Neural cell (in vitro differentiated cells): ENCODE measurements at regions not wholly inside any gene's neighbourhood (a gene's known extent, or its start where the extent isn't known, plus 50 kb on each side); places are given as distances from the start of the nearest gene placed in this dataset.
"Not testable (repeated sequence)": the region's sequence is repeated elsewhere in the genome, so short reads cannot be mapped to it uniquely, and the experiment has no call there.

Experiments used
- H2AFZ ChIP-seq: fragments of 200-600, 300-800 bp; sonication (generic), shearing (Covaris generic); 2 replicates; pipeline ENCODE4 v1.6.0; 2014; ENCODE audit warnings: low read depth, mild to moderate bottlenecking, antibody characterized with exemption, low read length, moderate library complexity
- H3F3A ChIP-seq: fragments of 200-600 bp; shearing (Covaris generic); 2 replicates; pipeline ENCODE4 v1.6.1; 2016; ENCODE audit warnings: mild to moderate bottlenecking, moderate library complexity, mixed read lengths, antibody characterized with exemption, low read length; ENCODE audit not compliant: insufficient read depth, poor library complexity, severe bottlenecking
- H3K27ac ChIP-seq: fragments of 200-600, 300-800 bp; sonication (generic), shearing (Covaris generic); 2 replicates; pipeline ENCODE4 v1.5.1; 2014; ENCODE audit warnings: mild to moderate bottlenecking, low read length, moderate library complexity
- H3K27me3 ChIP-seq: fragments of 300-800, 200-600 bp; sonication (generic), shearing (Covaris generic); 2 replicates; pipeline ENCODE4 v1.6.0; 2014; ENCODE audit warnings: mild to moderate bottlenecking, low read depth, low read length, moderate library complexity; ENCODE audit not compliant: insufficient read depth
- H3K36me3 ChIP-seq: fragments of 300-800, 200-600 bp; sonication (generic), shearing (Covaris generic); 2 replicates; pipeline ENCODE4 v1.5.1; 2014; ENCODE audit warnings: mild to moderate bottlenecking, antibody characterized with exemption, low read length, moderate library complexity; ENCODE audit not compliant: insufficient read depth
- H3K4me2 ChIP-seq: fragments of 300-800, 200-600 bp; sonication (generic), shearing (Covaris generic); 2 replicates; pipeline ENCODE4 v1.6.0; 2014; ENCODE audit warnings: mild to moderate bottlenecking, low read length
- H3K4me3 ChIP-seq: fragments of 300-800, 200-600 bp; sonication (generic), shearing (Covaris generic); 2 replicates; pipeline ENCODE4 v1.5.1; 2014; ENCODE audit warnings: mild to moderate bottlenecking, low read length, moderate library complexity
- H3K79me2 ChIP-seq: fragments of 200-600 bp; shearing (Covaris generic); replicated peaks from 2 replicates; pipeline ENCODE4 v1.6.0; 2014; ENCODE audit warnings: mild to moderate bottlenecking, low read length, moderate library complexity; ENCODE audit not compliant: insufficient read depth
- H3K9ac ChIP-seq: fragments of 300-800, 200-600 bp; sonication (generic), shearing (Covaris generic); 2 replicates; pipeline ENCODE4 v1.6.1; 2016; ENCODE audit warnings: mild to moderate bottlenecking, low read length, mixed read lengths
- H3K9me2 ChIP-seq: fragments of 200-600 bp; shearing (Covaris generic); 2 replicates; pipeline ENCODE4 v1.6.1; 2016; ENCODE audit warnings: mild to moderate bottlenecking, low read length, mixed read lengths; ENCODE audit not compliant: insufficient read depth
- H3K9me3 ChIP-seq: fragments of 200-600, 300-800 bp; sonication (generic), shearing (Covaris generic); 2 replicates; pipeline ENCODE4 v1.6.1; 2016; ENCODE audit warnings: mild to moderate bottlenecking, mixed run types, low read length, moderate library complexity, mixed read lengths
- H4K20me1 ChIP-seq: fragments of 200-600 bp; shearing (Covaris generic); 2 replicates; pipeline ENCODE4 v1.6.1; 2016; ENCODE audit warnings: mild to moderate bottlenecking, mixed run types; ENCODE audit not compliant: insufficient read depth
- EP300 ChIP-seq: fragments of 450-650 bp; conservative IDR thresholded peaks from 2 replicates; pipeline ENCODE4 v1.6.1; 2014; ENCODE audit warnings: antibody characterized with exemption, mild to moderate bottlenecking, moderate library complexity; ENCODE audit not compliant: poor library complexity, severe bottlenecking
- EZH2 ChIP-seq: fragments of 200-600, 300-800 bp; shearing (Covaris generic), sonication (generic); IDR thresholded peaks from 2 replicates; pipeline ENCODE4 v1.6.1; 2014; ENCODE audit warnings: antibody characterized with exemption, low read length, borderline replicate concordance, mild to moderate bottlenecking; ENCODE audit not compliant: insufficient read depth, poor library complexity, severe bottlenecking
- POLR2AphosphoS5 ChIP-seq: IDR thresholded peaks from 2 replicates; pipeline ENCODE4 v1.6.1; 2012
- RAD21 ChIP-seq: fragments of 450-650 bp; conservative IDR thresholded peaks from 2 replicates; pipeline ENCODE4 v1.6.1; 2014; ENCODE audit warnings: antibody characterized with exemption, mild to moderate bottlenecking, moderate library complexity
- REST ChIP-seq: IDR thresholded peaks from 2 replicates; pipeline ENCODE4 v1.6.1; 2012; ENCODE audit warnings: borderline replicate concordance
- SMC3 ChIP-seq: fragments of 450-650 bp; conservative IDR thresholded peaks from 2 replicates; pipeline ENCODE4 v1.6.1; 2014; ENCODE audit warnings: antibody characterized with exemption, mild to moderate bottlenecking, moderate library complexity; ENCODE audit not compliant: poor library complexity
- TAF1 ChIP-seq: IDR thresholded peaks from 2 replicates; pipeline ENCODE4 v1.6.1; 2012; ENCODE audit warnings: low read depth

GRCh38 chr10:60525716-60526585, 136.3 kb upstream of the ANK3 start:
- Histone ChIP-seq H3F3A (no peaks in the 10 kb centered on the region), H3K36me3 (no peaks in the 10 kb centered on the region), H4K20me1 (peaks cover 6% of the 10 kb centered on the region), H3K27ac (peak overlapping the region; percentile 44), H3K27me3 (no peaks in the 10 kb centered on the region), H2AFZ (no peak overlapping the region), H3K79me2 (peaks cover 24% of the 10 kb centered on the region), H3K9ac (no peak overlapping the region), H3K4me2 (no peak overlapping the region), H3K9me3 (no peaks in the 10 kb centered on the region), H3K4me3 (peak overlapping the region; percentile 31), H3K9me2 (no peaks in the 10 kb centered on the region)
- TF ChIP-seq SMC3 (no peak), POLR2AphosphoS5 (peak; percentile 48), EP300 (peak; percentile 44)

GRCh38 chr10:60524541-60524940, 134.9 kb upstream of the ANK3 start:
- H3K4me2 ChIP-seq, result no peak overlapping the region
- H3K4me3 ChIP-seq, result no peak overlapping the region
- no peak for TF ChIP-seq POLR2AphosphoS5
- no peak overlapping the region for H2AFZ ChIP-seq
- no peak overlapping the region for H3K9ac ChIP-seq
- no peaks in the 10 kb centered on the region for H3F3A ChIP-seq
- no peaks in the 10 kb centered on the region for H3K36me3 ChIP-seq
- H3K79me2 ChIP-seq, result peaks cover 35% of the 10 kb centered on the region
- no peak overlapping the region for H3K27ac ChIP-seq
- H3K9me2 ChIP-seq, result no peaks in the 10 kb centered on the region
- no peaks in the 10 kb centered on the region for H3K27me3 ChIP-seq
- H4K20me1 ChIP-seq, result peaks cover 10% of the 10 kb centered on the region
- no peaks in the 10 kb centered on the region for H3K9me3 ChIP-seq

GRCh38 chr10:60523371-60523770, 133.7 kb upstream of the ANK3 start:
- H3K27ac ChIP-seq, H3K4me2 ChIP-seq, H3K9ac ChIP-seq, H3K9me2 ChIP-seq, H3K27me3 ChIP-seq, H2AFZ ChIP-seq, H3K36me3 ChIP-seq, H3K4me3 ChIP-seq, H3K9me3 ChIP-seq, H3F3A ChIP-seq: not testable (repeated sequence)
- Histone ChIP-seq H3K79me2 (peaks cover 45% of the 10 kb centered on the region), H4K20me1 (peaks cover 15% of the 10 kb centered on the region)

- no peaks in the 10 kb centered on the region for H3K9me2 ChIP-seq
- no peaks in the 10 kb centered on the region for H3K9me3 ChIP-seq
- no peaks in the 10 kb centered on the region for H3K36me3 ChIP-seq
- TF ChIP-seq EP300 (no peak), REST (no peak), EZH2 (no peak), TAF1 (no peak), RAD21 (no peak)
- peaks cover 43% of the 10 kb centered on the region for H3K79me2 ChIP-seq
- no peaks in the 10 kb centered on the region for H3K27me3 ChIP-seq
- no peaks in the 10 kb centered on the region for H3F3A ChIP-seq
- H3K27ac ChIP-seq, result peak overlapping the region; percentile 55
- H4K20me1 ChIP-seq, result peaks cover 15% of the 10 kb centered on the region
- H3K9ac ChIP-seq, result no peak overlapping the region
- no peak overlapping the region for H2AFZ ChIP-seq
- H3K4me2 ChIP-seq, result no peak overlapping the region
- H3K4me3 ChIP-seq, result no peak overlapping the region
Observed at GRCh38 chr10:60522617-60523016, 132.9 kb upstream of the ANK3 start.
